ENCODE measurements at regions not wholly inside any gene's neighbourhood (a gene's known extent, or its start where the extent isn't known, plus 50 kb on each side); places are given as distances from the start of the nearest gene placed in this dataset.

DNA sequence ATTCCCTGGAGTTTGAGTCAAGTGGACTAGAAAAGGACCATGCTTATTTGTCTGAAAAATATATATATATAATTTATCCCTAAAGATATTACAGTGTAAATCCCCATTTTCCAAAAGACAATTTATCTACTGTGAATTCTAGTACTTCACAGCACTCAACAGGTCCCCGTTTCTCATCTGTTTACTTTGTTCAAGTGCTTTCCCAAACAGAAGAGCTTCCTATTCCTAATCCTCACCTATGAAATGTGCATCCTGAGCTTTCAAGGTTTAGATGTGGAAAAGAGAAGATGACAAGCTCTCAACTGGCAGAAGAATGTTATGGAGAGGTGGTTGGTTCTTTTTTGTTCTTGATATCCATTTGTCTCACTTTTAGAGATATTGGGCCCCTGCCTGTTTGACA, 401.6 kb upstream of the ZNF608 start:
- TF ChIP-seq POLR2A (IDR thresholded peaks at IDR 0.05; ENCODE audit: low read depth, low read length) (no peak), POLR2AphosphoS5 (IDR thresholded peaks at IDR 0.05; ENCODE audit: low read depth, low read length) (no peak), TAF1 (IDR thresholded peaks at IDR 0.05; ENCODE audit: borderline replicate concordance, low read depth, low read length) (no peak)

Measured in GM12892 (cell line).